ENCODE measurements at regions not wholly inside any gene's neighbourhood (a gene's known extent, or its start where the extent isn't known, plus 50 kb on each side); places are given as distances from the start of the nearest gene placed in this dataset.
"Not testable (repeated sequence)": the region's sequence is repeated elsewhere in the genome, so short reads cannot be mapped to it uniquely, and the experiment has no call there.

DNA sequence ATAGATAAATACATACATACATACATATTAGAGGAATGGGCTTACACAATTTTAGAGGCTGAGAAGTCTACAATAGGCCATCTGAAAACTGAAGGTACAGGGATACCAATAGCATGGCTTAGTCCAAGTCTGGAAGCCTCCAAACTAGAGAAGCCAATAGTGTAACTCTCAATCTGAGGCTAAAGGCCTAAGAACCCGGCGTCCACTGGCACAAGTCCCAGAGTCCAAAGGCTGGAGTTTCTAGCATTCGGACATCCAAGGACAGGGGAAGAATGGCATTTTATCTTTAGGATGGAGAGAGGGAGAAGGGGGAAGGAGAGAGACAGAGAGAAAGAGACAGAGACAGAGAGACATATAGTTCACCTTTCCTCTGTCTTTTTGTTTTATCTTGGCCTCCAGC, 63.7 kb upstream of the SYT4 start:
- no peak for DNase-seq (ENCODE audit: low spot score)
- TF ChIP-seq, protein P1, sequence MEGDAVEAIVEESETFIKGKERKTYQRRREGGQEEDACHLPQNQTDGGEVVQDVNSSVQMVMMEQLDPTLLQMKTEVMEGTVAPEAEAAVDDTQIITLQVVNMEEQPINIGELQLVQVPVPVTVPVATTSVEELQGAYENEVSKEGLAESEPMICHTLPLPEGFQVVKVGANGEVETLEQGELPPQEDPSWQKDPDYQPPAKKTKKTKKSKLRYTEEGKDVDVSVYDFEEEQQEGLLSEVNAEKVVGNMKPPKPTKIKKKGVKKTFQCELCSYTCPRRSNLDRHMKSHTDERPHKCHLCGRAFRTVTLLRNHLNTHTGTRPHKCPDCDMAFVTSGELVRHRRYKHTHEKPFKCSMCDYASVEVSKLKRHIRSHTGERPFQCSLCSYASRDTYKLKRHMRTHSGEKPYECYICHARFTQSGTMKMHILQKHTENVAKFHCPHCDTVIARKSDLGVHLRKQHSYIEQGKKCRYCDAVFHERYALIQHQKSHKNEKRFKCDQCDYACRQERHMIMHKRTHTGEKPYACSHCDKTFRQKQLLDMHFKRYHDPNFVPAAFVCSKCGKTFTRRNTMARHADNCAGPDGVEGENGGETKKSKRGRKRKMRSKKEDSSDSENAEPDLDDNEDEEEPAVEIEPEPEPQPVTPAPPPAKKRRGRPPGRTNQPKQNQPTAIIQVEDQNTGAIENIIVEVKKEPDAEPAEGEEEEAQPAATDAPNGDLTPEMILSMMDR (IDR thresholded peaks at IDR 0.05; ENCODE audit: extremely low read depth, missing control alignments) = no peak

- DNase-seq (ENCODE audit: low spot score) = no peak
- TF ChIP-seq, protein P1 (IDR thresholded peaks at IDR 0.05; ENCODE audit: extremely low read depth, missing control alignments) = no peak
Observed at GRCh38 chr18:43350176-43350575, 72.9 kb upstream of the SYT4 start.

- DNase-seq (ENCODE audit: low spot score) = no peak
- TF ChIP-seq, protein P1 (IDR thresholded peaks at IDR 0.05; ENCODE audit: extremely low read depth, missing control alignments) = no peak
Observed at GRCh38 chr18:43364535-43364934, 87.2 kb upstream of the SYT4 start.

- TF ChIP-seq, protein P1 (IDR thresholded peaks at IDR 0.05; ENCODE audit: extremely low read depth, missing control alignments) = no peak
- DNase-seq (ENCODE audit: low spot score) = no peak
Observed at GRCh38 chr18:43367895-43368294, 90.6 kb upstream of the SYT4 start.

DNA sequence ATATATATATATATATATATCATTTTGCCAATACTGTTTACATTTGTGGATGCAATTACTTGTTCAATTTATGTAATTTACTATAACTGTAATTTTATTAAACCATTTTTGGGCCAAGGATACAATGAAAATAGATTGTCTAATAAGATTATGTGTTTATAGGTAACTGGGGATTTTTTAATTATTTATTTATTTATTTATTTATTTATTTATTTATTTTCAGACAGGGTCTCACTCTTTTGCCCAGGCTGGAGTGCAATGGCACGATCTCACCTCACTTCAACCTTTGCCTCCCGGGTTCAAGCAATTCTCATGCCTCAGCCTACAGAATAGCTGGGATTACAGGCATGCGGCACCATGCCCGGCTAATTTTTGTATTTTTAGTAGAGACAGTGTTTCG, 92.0 kb upstream of the SYT4 start:
- not testable (repeated sequence) for DNase-seq (ENCODE audit: low spot score)

DNA sequence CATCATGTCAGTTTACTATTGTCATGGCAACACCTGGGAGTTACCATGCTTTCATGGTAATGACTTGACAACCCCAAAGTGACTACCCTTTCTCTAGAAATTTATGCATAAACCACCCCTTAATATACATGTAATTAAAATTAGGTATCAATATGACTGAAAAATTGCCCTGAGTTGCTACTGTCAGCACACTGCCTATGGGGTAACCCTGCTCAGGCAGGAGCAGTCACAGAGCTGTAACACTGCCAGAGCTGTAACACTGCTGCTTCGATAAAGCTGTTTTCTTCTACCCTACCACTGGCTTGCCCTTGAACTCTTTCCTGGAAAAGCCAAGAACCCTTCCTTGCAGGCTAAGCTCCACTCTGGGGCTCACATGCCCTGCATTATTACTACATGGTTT, 95.5 kb upstream of the SYT4 start:
- TF ChIP-seq, protein P1 (IDR thresholded peaks at IDR 0.05; ENCODE audit: extremely low read depth, missing control alignments) = no peak
- no peak for DNase-seq (ENCODE audit: low spot score)

DNA sequence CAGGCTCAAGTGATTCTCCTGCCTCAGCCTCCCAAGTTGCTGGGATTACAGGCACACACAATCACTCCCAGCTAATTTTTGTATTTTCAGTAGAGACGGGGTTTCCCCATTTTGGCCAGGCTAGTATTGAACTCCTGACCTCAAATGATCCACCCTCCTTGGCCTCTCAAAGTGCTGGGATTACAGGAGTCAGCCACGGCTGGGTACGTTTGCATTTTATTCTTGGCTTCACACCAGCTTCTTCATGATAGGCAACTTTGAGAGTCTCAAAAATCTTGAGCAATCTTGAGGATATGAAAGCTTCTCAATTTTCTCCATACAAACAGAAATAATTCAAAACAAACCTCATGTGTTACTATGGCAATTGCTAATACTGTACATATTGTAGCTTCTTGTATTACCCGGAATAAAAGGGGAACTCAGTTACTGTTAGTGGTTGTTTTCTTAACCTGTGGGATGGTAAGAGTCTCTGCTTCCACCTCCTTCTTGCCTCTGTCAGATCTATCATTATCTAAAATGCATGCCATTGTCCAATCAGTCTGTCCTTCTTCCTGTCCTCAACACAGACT, 102.9 kb upstream of the SYT4 start:
- TF ChIP-seq, protein P1 (IDR thresholded peaks at IDR 0.05; ENCODE audit: extremely low read depth, missing control alignments) = no peak
- no peak for DNase-seq (ENCODE audit: low spot score)

DNA sequence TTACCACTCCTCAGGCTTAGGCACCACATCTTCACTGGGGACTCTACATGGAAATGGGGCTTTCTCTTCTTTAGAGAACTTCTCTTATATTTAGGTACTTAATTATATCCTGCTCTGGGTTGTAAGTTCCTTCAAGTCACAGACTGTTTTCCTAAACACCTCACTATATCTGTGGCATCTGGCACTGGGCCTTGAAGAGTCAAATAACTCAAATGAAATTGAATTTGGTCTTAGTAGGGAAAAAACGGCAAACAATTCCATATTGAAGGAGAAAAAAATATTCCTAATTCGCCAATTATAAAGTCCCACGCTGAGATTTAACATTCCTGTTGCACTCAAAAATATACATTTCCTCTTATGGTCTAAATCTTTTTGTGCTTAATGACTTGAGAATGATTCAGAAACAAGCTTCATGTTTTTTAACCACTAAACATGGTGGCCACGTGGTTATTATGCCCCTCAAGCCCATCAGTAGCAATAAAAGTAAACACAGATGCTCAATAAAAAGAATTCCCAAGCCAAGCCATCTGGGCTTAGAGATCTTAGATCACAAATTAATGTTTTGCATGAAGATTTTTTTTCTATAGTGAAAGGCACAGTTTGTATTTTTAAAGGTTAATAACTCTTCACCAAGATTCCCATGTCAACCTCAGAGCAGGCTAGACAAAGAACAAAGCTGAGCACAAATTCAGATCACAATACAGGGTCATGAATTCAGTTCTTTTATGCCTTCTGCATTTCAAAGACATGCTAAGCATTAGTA, 105.5 kb upstream of the SYT4 start:
- no peak for DNase-seq (ENCODE audit: low spot score)
- TF ChIP-seq, protein P1 (IDR thresholded peaks at IDR 0.05; ENCODE audit: extremely low read depth, missing control alignments) = no peak
